ENCODE measurements at regions not wholly inside any gene's neighbourhood (a gene's known extent, or its start where the extent isn't known, plus 50 kb on each side); places are given as distances from the start of the nearest gene placed in this dataset.

GRCh38 chr21:15308333-15308732 lies 243.5 kb upstream of the NRIP1 start:
- Histone ChIP-seq H3K18ac (ENCODE audit: insufficient read length, low read depth, low read length) (no peak overlapping the region), H2BK120ac (ENCODE audit: low read depth, low read length, poor library complexity, severe bottlenecking) (no peak overlapping the region), H2BK15ac (ENCODE audit: low read depth, low read length) (no peak overlapping the region), H3K27ac (ENCODE audit: insufficient read length, low read depth, low read length) (no peak overlapping the region), H3K9ac (ENCODE audit: extremely low read depth, insufficient read length, low read length) (no peak overlapping the region), H2BK5ac (ENCODE audit: insufficient read length, low read length) (no peak overlapping the region), H3K27me3 (ENCODE audit: insufficient read depth, low read length) (no peaks in the 10 kb centered on the region), H3T11ph (ENCODE audit: low read length) (no peak overlapping the region), H4K5ac (ENCODE audit: insufficient read length, low read depth, low read length) (no peak overlapping the region), H2AFZ (ENCODE audit: low read length) (no peak overlapping the region), H4K8ac (replicated peaks; ENCODE audit: insufficient read length, low read depth, low read length) (no peak overlapping the region), H4K20me1 (ENCODE audit: control insufficient read depth, insufficient read depth, insufficient read length) (no peaks in the 10 kb centered on the region), H3K23ac (ENCODE audit: insufficient read length, low read depth, low read length) (no peak overlapping the region), H3K14ac (ENCODE audit: insufficient read depth, low read length) (no peak overlapping the region), H2BK12ac (ENCODE audit: insufficient read length, low read depth, low read length) (no peak overlapping the region), H3K79me1 (ENCODE audit: insufficient read depth, low read depth, low read length, poor library complexity, severe bottlenecking) (no peaks in the 10 kb centered on the region), H3K56ac (ENCODE audit: insufficient read length, low read depth, low read length) (no peak overlapping the region), H3K4ac (ENCODE audit: low read depth, low read length) (no peak overlapping the region), H3K9me3 (ENCODE audit: control insufficient read depth, low read depth, low read length) (no peaks in the 10 kb centered on the region), H2BK20ac (ENCODE audit: low read depth, low read length, poor library complexity, severe bottlenecking) (no peak overlapping the region), H3K4me1 (ENCODE audit: insufficient read depth, low read length) (peaks cover 2% of the 10 kb centered on the region; the same call in 1 of the 2 replicates), H3K4me2 (ENCODE audit: insufficient read depth, insufficient read length, low read length) (no peak overlapping the region), H2AK5ac (ENCODE audit: insufficient read length, low read length) (no peak overlapping the region), H3K23me2 (ENCODE audit: insufficient read length, low read depth, low read length, poor library complexity, severe bottlenecking) (no peaks in the 10 kb centered on the region), H4K91ac (ENCODE audit: insufficient read length, low read depth, low read length) (no peak overlapping the region), H3K79me2 (ENCODE audit: insufficient read depth, low read length) (no peaks in the 10 kb centered on the region)
- Mint-ChIP-seq H3K9me3 (no peaks in the 10 kb centered on the region), H3K36me3 (ENCODE audit: insufficient read depth in 1 of 3, low read depth in 3 of 3) (no peaks in the 10 kb centered on the region), H3K27me3 (ENCODE audit: low read depth) (no peaks in the 10 kb centered on the region), H3K4me3 (no peak overlapping the region), H3K4me1 (peaks cover 5% of the 10 kb centered on the region in 2 experiments), H3K27ac (no peak overlapping the region; a peak in 1 of 7 replicates)
- 100% methylated on average over 1 of the region's 3 CpGs for WGBS (ENCODE audit: extremely low coverage, insufficient read length, low lambda C conversion rate)
- TF ChIP-seq, protein P1, sequence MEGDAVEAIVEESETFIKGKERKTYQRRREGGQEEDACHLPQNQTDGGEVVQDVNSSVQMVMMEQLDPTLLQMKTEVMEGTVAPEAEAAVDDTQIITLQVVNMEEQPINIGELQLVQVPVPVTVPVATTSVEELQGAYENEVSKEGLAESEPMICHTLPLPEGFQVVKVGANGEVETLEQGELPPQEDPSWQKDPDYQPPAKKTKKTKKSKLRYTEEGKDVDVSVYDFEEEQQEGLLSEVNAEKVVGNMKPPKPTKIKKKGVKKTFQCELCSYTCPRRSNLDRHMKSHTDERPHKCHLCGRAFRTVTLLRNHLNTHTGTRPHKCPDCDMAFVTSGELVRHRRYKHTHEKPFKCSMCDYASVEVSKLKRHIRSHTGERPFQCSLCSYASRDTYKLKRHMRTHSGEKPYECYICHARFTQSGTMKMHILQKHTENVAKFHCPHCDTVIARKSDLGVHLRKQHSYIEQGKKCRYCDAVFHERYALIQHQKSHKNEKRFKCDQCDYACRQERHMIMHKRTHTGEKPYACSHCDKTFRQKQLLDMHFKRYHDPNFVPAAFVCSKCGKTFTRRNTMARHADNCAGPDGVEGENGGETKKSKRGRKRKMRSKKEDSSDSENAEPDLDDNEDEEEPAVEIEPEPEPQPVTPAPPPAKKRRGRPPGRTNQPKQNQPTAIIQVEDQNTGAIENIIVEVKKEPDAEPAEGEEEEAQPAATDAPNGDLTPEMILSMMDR (conservative IDR thresholded peaks at IDR 0.05): no peak
- DNase-seq: no peak
